GM19452 (cell line): ENCODE measurements at regions not wholly inside any gene's neighbourhood (a gene's known extent, or its start where the extent isn't known, plus 50 kb on each side); places are given as distances from the start of the nearest gene placed in this dataset.
"Not testable (repeated sequence)": the region's sequence is repeated elsewhere in the genome, so short reads cannot be mapped to it uniquely, and the experiment has no call there.

Source experiments
- ATAC-seq: cut with Tn5 transposase; IDR thresholded peaks from one replicate; pipeline ENCODE4 v1.9.1; 2021; ENCODE audit not compliant: unreplicated experiment

GRCh38 chr3:170657312-170657711 is 71.4 kb upstream of the SLC7A14 start:
- ATAC-seq: no peak

GRCh38 chr3:170656284-170656683 is 70.4 kb upstream of the SLC7A14 start:
- no peak for ATAC-seq

DNA sequence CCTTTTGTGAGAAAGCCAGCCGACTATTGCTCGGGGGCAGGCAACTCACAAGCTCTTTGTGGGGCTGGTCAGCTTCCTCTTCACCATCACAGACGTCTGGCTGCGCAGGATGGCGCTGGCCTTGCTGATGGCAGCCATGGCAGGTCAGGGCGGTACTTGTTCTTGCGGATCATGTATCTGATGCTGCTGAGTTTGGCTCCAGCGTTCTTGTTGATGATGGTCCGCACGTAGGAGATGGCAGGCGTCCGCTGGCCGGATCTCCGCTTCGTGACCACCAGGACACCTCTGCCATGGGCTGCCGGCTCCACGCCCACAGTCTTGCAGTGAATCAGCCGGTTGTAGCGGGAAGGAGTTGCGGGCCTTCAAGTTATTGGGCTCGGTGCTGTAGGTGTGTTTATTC is 67.9 kb upstream of the SLC7A14 start:
- ATAC-seq: no peak

GRCh38 chr3:170651260-170651845 is 65.5 kb upstream of the SLC7A14 start:
- ATAC-seq: no peak

GRCh38 chr3:170650557-170650956 is 64.7 kb upstream of the SLC7A14 start:
- not testable (repeated sequence) for ATAC-seq

DNA sequence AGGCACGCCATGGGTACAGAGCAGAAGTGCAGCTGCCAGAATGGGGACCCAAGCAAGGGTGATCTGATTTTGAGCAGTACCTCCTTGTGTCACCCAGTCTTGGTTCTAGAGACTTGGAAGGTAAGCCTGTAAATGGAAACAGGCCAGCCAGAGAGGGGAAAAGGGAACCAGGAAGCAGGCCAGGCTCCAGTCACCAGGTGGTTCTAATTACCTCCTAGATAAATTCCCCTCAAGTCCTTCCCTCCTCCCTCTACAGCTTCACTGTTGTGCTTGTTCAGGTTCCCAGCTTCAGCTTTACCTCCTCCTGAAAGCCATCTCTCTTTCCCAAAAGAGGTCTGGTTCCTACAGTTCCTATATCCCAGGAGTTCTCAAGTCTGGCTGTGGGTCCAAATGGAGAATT is 58.8 kb upstream of the SLC7A14 start:
- no peak for ATAC-seq

GRCh38 chr3:170643831-170644230 is 58.0 kb upstream of the SLC7A14 start:
- ATAC-seq: no peak

GRCh38 chr3:170642882-170643601 is 57.2 kb upstream of the SLC7A14 start:
- no peak for ATAC-seq

DNA sequence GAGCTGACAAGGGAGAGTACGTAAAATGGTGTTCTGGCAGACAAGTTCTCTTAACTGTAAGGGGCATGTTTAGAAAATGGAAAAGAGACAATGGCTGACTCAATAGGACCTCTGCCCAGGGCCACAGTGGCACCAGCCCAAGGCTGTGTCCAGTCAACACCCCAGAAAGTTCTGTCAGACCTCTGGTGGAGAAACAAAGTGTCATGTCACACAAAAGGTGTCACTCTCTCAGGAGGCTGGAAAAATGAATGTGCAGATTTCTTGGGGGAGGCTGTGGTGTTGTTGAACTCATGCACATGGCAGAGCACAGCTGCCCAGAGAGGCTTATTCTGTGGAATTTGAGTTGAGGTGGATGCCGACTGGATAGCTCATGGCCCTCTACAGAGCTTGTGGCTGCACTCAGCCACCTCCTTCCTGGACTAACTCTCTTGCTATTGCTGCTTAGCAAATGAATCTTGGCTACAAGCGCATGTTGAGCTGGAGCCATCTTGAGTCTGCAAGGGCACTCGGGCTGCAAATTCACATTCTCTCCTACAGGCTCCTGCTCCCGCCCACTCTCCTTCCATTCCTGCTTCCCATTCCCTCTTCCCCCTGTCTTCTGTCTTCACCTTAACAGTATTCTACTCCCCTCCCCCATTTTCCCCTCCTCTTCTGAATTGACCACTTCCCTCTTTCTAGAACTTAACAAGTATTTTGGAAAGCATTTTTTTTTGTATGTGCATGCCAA is 55.8 kb upstream of the SLC7A14 start:
- no peak for ATAC-seq

- ATAC-seq: no peak
These were observed 54.9 kb upstream of the SLC7A14 start for GRCh38 chr3:170640737-170641171.

DNA sequence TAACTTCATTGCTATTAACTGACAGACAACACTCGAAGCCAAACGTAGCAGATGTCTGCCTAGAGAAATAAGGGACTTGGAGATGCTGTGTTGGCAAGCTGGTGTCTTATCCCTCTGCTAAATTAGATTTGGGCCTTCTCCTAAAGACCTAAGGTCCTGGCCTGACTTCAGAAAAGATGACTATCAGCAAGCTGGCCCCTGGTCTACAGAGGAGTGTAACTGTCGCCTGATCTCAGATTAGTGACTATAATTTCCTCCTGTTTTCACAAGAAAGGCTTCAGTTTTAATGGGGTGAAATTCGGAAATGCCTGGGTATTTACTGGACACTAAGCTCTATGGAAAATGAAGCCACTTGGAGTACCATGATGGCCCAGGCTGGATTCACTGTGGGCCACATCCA is 53.1 kb upstream of the SLC7A14 start:
- no peak for ATAC-seq

DNA sequence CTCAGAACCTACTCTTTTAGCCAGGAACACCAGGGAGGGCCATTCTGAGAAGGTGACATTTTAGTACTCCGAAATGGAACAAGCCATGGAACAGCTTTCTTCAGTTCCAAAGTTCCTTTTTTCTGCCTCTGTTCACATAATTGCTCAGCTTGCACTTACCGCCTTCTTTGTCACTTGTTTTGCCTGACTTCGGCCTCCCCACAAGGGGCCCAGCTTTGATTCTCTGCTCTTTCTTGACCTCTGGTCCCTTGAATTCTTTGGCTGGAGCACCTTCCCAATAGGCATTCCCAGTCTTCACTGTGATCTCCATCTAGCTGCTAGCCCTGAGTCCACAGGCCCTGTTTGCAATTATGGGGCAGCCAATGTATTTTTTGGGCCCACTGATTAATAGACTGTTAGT is 51.4 kb upstream of the SLC7A14 start:
- ATAC-seq: no peak

DNA sequence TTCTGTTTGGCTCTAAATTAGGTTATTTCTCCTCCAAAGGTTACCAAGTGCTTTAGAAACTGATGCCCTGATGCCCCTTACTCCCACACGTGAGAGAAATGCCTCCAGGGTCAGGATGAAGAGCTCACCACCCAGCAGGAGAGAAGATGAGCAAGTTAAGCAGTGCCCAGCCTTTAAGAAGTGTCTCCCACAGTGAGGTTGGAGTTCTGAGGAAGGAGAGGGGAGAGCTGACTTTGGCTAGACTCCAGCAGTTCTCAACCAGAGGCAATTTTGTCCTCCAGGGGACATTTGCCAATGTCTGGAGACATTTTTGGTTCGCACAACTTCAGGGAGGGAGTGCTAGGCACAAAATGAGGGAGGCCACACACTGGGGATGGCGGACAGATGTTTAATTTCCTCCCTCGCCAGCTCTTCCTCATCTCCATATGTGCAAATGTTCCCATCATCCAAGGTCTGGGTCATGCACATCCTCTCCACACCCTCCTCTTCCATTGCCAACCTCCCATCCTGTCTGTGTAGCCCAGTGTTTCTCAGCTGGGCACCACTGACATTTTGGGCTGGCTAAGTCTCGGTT is 50.6 kb upstream of the SLC7A14 start:
- ATAC-seq: no peak
